Central memory CD8-positive, alpha-beta T cell (primary cell): ENCODE measurements at regions not wholly inside any gene's neighbourhood (a gene's known extent, or its start where the extent isn't known, plus 50 kb on each side); places are given as distances from the start of the nearest gene placed in this dataset.
A peak's percentile ranks its signal among the peaks of the same experiment; 100 is the strongest.
"Not testable (repeated sequence)": the region's sequence is repeated elsewhere in the genome, so short reads cannot be mapped to it uniquely, and the experiment has no call there.

Experiments
- ATAC-seq: fragments of 150-1000 bp; cut with Tn5 transposase; replicated peaks from 2 replicates; pipeline ENCODE4 v1.10.0; 2022; ENCODE audit warnings: mild to moderate bottlenecking, moderate FRiP score, moderate number of reproducible peaks; ENCODE audit not compliant: poor library complexity, severe bottlenecking; ENCODE audit errors: extremely low read depth
- DNase-seq, 2 donors: peaks; one replicate each; pipeline ENCODE4 v3.0.0; 2021; ENCODE audit warnings: low spot score in 2 of 2
- H3K27ac Mint-ChIP-seq: one replicate; pipeline ENCODE4 v1.8.0; 2022; ENCODE audit warnings: low read depth, mild to moderate bottlenecking, moderate library complexity, mixed read lengths
- H3K27me3 Mint-ChIP-seq: one replicate; pipeline ENCODE4 v1.8.0; 2022; ENCODE audit warnings: mixed read lengths
- H3K36me3 Mint-ChIP-seq: one replicate; pipeline ENCODE4 v1.8.0; 2022; ENCODE audit warnings: mild to moderate bottlenecking, moderate library complexity, mixed read lengths; ENCODE audit not compliant: insufficient read depth
- H3K4me1 Mint-ChIP-seq: one replicate; pipeline ENCODE4 v1.8.0; 2022; ENCODE audit warnings: mixed read lengths
- H3K4me3 Mint-ChIP-seq: one replicate; pipeline ENCODE4 v1.8.0; 2022; ENCODE audit warnings: mild to moderate bottlenecking, moderate library complexity, mixed read lengths
- H3K9me3 Mint-ChIP-seq: one replicate; pipeline ENCODE4 v1.8.0; 2022; ENCODE audit warnings: mixed read lengths

DNA sequence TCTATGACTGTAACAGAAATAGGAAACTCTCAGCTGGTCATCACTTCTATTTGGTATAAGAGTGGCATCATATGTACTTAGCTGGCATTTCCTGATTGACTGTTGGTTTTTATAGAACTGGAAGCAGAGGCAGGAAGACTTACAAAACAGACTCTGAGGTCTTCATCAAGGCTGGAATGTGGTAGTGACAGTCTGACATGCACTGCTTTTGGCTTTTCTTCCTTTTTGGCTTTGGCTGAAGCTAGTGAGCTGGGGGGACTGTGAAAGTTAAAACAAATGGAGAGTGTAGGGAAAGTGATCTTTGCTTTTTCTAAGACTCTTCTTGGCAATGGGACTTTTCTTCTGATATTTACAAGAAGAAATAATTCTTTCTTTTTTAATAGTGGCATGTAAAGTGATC is 121.1 kb upstream of the SLC4A4 start:
- H3K4me1 Mint-ChIP-seq = peaks cover 5% of the 10 kb centered on the region
- ATAC-seq (no peak), DNase-seq (no peak)
- H3K4me3 Mint-ChIP-seq = no peak overlapping the region
- H3K36me3 Mint-ChIP-seq = no peaks in the 10 kb centered on the region
- H3K27me3 Mint-ChIP-seq = no peaks in the 10 kb centered on the region
- peaks cover 4% of the 10 kb centered on the region for H3K9me3 Mint-ChIP-seq
- no peak overlapping the region for H3K27ac Mint-ChIP-seq

DNA sequence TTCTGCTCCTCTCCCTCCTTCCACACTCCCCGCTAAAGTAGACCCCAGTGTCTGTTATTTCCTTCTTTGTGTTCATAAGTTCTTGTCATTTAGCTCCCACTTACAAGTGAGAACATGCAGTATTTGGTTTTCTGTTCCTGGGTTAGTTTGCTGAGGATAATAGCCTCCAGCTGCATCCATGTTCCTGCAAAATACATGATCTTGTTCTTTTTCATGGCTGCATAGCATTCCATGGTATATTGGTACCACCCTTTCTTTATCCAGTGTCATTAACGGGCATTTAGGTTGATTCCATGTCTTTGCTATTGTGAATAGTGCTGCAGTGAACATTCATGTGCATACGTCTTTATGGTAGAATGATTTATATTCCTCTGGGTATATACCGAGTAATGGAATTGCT is 118.0 kb upstream of the SLC4A4 start:
- H3K4me3 Mint-ChIP-seq, DNase-seq, H3K27me3 Mint-ChIP-seq, H3K36me3 Mint-ChIP-seq, H3K9me3 Mint-ChIP-seq, H3K27ac Mint-ChIP-seq, ATAC-seq, H3K4me1 Mint-ChIP-seq: not testable (repeated sequence)

DNA sequence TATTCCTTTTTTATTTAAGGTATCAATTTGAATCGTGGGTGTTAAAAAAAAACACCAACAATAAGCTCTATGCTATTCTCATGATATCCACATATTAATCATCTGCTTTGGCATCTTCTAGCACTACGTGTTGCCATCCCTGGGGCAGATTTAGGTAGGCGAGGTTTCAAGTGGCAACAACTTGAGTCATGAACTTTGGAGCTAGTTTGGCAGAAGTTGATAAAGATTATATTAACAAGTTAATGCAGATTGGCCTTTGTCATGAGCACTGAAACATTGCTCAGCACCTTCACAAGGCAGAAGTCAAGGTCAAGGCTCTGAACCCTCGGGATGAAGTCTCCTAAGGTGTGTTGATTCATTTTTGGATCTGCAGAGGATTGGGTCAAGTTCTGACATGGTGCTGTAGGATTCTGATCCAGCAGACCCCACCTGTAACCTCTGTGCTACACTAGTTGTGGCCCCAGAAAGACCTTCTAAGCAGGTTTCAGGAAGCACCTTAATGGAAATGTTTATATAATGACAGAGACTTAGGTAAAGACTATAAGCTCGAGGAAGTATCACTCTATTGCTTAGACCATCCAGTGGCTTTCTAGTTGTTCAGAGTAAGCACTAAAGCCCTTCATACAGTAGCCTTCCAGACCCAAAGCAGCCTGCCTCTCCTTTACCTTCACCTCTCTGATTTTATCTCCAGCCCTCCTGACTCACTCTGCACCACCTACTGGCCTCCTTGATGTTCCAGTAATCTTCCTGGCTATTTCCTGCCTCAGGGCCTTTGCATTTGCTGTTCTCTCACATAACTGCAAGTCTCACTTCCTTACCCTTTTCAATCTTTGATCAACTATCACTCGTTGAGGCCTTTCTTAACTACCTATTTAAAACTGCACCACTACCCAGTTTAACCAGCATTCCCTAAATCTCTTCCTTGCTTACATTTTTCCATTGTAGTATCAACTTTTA is 117.0 kb upstream of the SLC4A4 start:
- DNase-seq (no peak), ATAC-seq (no peak)
- H3K4me3 Mint-ChIP-seq = no peak overlapping the region
- no peak overlapping the region for H3K27ac Mint-ChIP-seq
- H3K36me3 Mint-ChIP-seq = no peaks in the 10 kb centered on the region
- H3K9me3 Mint-ChIP-seq = peaks cover 4% of the 10 kb centered on the region
- H3K27me3 Mint-ChIP-seq = no peaks in the 10 kb centered on the region
- H3K4me1 Mint-ChIP-seq = peaks cover 5% of the 10 kb centered on the region

DNA sequence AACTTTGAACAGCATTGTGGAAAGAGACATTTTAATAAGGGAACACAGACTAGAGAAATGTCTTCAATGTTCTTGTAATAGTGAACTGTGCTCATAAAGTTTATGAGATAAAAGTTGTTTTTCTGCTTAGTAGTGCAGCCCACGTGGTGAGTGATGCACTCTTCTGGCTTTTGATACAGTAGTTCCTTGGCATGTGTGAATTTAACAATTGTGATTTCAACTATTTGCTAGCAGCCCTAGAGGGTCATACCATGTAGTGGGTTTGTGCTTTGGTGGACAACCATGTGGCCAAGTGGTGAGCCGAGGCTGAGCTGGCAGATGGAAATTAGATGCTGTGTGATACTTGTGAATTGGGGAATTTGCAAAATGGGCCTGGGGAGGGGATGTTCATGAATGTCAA is 116.2 kb upstream of the SLC4A4 start:
- H3K27me3 Mint-ChIP-seq = no peaks in the 10 kb centered on the region
- peaks cover 3% of the 10 kb centered on the region for H3K4me1 Mint-ChIP-seq
- DNase-seq (no peak), ATAC-seq (no peak)
- H3K36me3 Mint-ChIP-seq = no peaks in the 10 kb centered on the region
- H3K4me3 Mint-ChIP-seq = no peak overlapping the region
- peaks cover 4% of the 10 kb centered on the region for H3K9me3 Mint-ChIP-seq
- no peak overlapping the region for H3K27ac Mint-ChIP-seq

DNA sequence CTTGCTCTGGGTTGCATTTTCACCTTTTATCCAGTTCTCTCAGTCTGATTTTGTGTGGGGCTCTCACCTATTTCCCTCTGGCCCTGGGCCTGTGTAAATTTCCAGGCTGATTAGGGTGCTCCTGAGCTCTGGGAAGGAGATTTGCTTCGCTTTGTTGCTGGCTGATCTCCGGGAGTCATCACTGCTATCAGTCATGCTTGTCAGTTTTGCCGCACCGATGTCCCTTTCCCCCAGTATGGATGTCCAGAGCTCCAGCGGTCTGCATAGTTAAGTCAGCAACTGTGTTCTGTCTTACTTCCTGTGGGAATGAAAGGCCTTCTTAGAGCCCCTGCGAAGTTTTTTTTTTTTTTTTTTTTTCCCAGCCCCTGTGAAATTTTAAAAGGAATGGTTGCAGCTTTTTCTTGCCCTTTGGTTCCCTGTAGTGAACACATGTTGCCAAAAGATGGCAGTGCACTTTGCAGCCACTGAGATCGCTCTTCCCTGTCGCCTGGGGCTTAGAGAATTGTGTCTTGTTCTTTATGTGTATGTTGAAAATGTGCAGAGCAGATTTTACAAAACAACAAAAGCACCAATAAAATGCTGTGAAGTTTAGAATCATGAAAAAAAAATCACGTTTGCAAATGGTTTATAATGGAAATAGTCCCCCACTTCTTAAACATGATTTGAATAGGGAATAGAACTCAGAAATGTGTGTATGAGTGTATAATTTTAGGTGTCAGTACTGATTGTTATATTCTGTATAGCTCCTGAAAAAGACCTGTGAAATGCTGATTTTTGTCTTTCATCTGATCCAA is 109.1 kb upstream of the SLC4A4 start:
- ATAC-seq (no peak), DNase-seq (no peak)
- Mint-ChIP-seq H3K27ac (peak overlapping the region; percentile 39), H3K36me3 (no peaks in the 10 kb centered on the region), H3K9me3 (no peaks in the 10 kb centered on the region), H3K27me3 (no peaks in the 10 kb centered on the region), H3K4me1 (no peaks in the 10 kb centered on the region), H3K4me3 (no peak overlapping the region)

DNA sequence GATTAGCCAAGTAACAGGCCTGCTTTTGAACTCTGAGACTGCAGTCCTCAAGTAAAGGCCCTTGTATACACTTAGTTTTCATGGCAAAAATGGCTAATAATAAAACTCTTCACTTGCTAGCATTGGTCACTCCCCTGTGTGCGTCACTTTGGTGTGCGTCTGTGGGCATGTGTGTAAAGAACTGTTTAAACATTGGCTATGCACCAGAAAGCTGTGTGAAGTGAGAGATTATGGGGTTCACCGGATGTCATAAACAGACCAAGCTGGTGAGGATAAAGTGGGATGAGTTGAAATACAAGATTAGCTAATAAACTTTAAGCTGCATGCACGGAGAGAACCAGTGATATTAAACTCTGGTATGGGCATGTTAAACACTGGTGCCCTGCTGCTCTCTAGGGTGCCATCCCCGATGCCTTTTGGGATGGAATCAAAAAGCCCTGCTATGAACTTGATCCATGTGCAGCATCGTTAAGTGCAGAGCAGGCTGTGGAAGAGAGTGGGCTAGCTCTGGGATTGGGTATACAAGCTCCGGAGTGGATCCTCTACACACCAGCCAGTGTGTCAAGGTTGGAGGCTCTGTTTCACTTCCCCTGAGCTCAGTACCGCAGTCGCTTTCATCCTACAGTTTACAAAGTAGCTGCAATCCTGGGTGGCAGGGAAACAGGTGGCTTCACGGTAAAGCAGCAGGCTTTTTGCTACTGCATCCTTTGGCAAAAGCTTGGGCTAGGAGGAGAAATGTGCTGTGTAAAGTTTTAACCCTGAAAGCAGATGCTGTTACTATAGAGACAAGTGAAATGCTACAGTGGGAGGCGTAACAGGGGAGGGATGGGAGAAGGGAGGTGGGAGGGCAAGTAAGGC is 108.3 kb upstream of the SLC4A4 start:
- Mint-ChIP-seq H3K4me1 (no peaks in the 10 kb centered on the region), H3K9me3 (no peaks in the 10 kb centered on the region), H3K27me3 (no peaks in the 10 kb centered on the region), H3K36me3 (no peaks in the 10 kb centered on the region), H3K27ac (no peak overlapping the region), H3K4me3 (no peak overlapping the region)
- no peak for ATAC-seq
- DNase-seq = no peak

DNA sequence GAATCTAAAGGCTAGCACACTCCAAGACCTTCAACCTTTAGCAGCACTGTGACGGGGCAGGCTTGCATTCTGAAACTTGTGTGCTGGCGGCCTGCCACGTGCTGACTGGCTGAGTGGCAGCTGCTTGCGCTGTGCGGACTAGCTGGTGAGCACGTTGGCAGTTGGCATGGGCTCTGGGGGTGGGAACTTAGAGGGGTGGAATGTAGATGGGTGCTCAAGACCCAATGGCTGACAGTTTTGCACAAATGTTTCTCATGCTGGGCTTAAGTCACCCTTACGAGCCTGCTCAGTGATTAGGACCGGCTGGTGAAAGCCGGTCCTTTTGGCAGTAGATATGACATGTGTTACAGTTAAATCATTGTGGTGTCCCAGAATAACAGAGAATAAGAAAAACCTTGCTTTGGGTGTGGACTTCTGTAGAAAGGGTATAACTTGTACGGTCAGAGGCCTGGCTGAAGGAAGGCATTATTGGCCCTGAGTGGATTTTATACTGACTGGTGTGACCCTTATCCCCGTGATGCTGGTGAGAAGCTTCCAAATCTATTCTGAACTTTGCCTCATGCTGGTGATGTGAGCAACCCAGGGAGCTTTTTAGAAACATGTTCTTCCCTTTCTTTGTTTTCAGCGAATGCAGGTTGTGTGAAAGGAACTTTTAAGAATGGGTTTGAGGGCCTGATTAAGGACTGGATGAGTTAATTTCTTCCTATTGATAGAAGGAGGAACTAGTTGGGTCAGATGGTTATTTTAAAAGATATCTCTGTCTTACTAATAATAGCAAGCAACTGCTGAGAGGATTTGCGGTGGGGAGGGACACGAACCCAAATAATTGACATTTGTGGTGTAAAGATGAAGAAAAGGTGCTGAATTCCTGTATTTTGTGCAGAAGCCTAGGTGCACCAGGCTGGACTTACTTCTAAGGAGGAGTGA is 107.4 kb upstream of the SLC4A4 start:
- no peak for DNase-seq
- H3K9me3 Mint-ChIP-seq = no peaks in the 10 kb centered on the region

DNA sequence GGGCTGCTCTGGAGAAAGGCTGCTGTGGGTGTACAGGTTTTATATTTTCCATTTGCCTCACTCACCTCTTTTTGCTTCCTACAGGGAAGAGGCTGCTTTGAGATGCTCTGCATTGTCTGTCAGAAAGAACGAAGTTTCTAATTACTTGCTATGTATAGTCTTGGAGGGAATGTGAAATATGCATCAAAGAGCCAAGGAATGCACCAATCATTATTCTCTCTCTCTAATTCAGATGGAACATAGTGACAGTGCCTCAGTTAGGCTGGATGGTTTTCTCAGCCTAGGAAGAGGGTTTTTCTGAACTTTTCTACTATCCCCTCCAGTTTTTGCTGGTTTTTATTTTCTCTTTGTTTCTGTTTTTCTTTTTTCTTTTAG is 106.8 kb upstream of the SLC4A4 start:
- H3K4me3 Mint-ChIP-seq = no peak overlapping the region
- H3K36me3 Mint-ChIP-seq = no peaks in the 10 kb centered on the region
- DNase-seq (no peak), ATAC-seq (no peak)
- no peak overlapping the region for H3K27ac Mint-ChIP-seq
- H3K9me3 Mint-ChIP-seq = no peaks in the 10 kb centered on the region
- no peaks in the 10 kb centered on the region for H3K27me3 Mint-ChIP-seq
- no peaks in the 10 kb centered on the region for H3K4me1 Mint-ChIP-seq

More for the DNA sequence above, 107.4 kb upstream of the SLC4A4 start:
- no peak overlapping the region for H3K27ac Mint-ChIP-seq
- no peaks in the 10 kb centered on the region for H3K4me1 Mint-ChIP-seq
- H3K36me3 Mint-ChIP-seq = no peaks in the 10 kb centered on the region
- no peaks in the 10 kb centered on the region for H3K27me3 Mint-ChIP-seq
- ATAC-seq = no peak
- no peak overlapping the region for H3K4me3 Mint-ChIP-seq

DNA sequence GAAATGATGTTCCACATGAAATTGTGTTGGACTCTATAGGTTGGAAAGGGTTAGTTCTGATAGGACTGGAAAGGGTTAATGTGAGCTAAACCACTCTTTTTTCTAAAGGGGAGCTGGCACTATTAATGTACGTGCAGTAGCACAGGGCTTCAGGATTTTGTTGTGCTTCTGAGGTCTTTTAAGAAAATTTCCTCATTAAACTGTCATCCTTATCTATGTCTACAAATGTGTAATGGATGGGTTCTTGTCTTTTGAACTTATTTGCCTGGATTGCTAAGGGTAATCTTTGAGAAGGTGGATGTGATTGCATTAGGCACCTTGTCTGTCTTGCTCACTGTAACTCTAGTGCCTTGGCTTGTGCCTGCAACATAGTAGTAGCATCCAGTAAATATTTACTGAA is 106.0 kb upstream of the SLC4A4 start:
- no peak for ATAC-seq
- Mint-ChIP-seq H3K4me1 (no peaks in the 10 kb centered on the region), H3K27me3 (no peaks in the 10 kb centered on the region), H3K9me3 (no peaks in the 10 kb centered on the region), H3K27ac (no peak overlapping the region), H3K36me3 (no peaks in the 10 kb centered on the region), H3K4me3 (no peak overlapping the region)
- no peak for DNase-seq

DNA sequence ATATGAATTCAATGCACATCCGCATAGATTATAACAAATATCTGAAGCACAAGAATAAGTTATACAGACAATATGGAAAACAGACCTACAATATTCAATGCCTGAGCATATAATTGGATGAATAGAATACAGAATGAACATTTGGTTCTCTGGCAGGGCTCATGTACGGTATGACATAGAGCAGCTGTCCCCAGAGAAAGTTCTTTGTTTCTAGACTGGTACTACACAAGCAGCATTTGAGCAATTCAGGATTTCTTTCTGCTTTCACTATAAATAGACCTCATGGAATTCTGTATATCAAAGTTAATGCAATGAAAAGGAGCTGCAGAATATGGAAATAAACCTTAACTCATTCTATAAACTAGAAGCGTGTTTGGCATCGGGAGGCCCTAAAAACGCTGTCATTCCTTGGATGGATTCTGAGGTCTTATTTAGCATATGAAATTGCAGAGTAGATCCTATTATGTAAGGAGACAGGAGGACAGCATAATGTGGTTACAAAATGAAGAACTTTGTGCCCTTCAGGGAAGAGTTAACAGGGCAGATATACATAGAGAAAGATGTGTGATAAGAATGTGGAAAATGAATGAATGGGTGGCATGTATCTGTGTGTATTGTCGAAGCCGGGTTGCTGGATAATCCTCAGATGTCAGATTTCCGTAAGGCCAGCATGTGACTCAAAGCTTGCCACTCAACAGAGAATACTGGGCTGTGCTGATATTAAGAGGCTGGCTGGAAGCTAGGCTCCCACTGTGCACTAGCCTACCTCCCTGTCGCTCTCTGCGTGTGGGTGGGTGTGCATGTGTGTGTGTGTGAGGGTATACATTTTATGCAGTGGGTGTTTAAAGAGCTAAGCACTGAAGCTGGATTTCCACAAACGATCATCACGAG is 103.3 kb upstream of the SLC4A4 start:
- Mint-ChIP-seq H3K36me3 (peaks cover 1% of the 10 kb centered on the region), H3K27ac (no peak overlapping the region), H3K4me1 (no peaks in the 10 kb centered on the region), H3K9me3 (no peaks in the 10 kb centered on the region), H3K4me3 (no peak overlapping the region), H3K27me3 (no peaks in the 10 kb centered on the region)
- ATAC-seq (no peak), DNase-seq (no peak)

DNA sequence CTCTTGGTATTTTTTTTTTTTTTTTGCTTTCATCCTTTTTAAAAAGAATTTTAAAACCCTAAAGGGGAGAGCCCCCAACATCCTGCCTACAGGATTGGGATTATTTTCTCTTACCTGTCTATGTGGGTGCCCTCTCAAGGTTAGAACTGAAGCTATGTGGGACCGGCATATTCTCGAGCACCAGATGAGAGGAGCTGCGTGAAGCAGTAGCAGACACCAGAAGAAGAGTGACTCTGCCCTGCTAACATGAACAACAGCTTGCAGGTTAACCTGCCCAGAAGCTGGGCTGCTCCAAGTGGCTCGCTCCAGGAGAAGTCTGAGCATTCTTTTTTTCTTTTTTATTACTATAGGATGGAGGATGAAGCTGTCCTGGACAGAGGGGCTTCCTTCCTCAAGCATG is 102.6 kb upstream of the SLC4A4 start:
- H3K27me3 Mint-ChIP-seq = no peaks in the 10 kb centered on the region
- no peaks in the 10 kb centered on the region for H3K9me3 Mint-ChIP-seq
- no peaks in the 10 kb centered on the region for H3K4me1 Mint-ChIP-seq
- no peak for ATAC-seq
- H3K4me3 Mint-ChIP-seq = no peak overlapping the region
- no peak for DNase-seq
- no peak overlapping the region for H3K27ac Mint-ChIP-seq
- peaks cover 1% of the 10 kb centered on the region for H3K36me3 Mint-ChIP-seq
